ENCODE measurements at regions not wholly inside any gene's neighbourhood (a gene's known extent, or its start where the extent isn't known, plus 50 kb on each side); places are given as distances from the start of the nearest gene placed in this dataset.

DNA sequence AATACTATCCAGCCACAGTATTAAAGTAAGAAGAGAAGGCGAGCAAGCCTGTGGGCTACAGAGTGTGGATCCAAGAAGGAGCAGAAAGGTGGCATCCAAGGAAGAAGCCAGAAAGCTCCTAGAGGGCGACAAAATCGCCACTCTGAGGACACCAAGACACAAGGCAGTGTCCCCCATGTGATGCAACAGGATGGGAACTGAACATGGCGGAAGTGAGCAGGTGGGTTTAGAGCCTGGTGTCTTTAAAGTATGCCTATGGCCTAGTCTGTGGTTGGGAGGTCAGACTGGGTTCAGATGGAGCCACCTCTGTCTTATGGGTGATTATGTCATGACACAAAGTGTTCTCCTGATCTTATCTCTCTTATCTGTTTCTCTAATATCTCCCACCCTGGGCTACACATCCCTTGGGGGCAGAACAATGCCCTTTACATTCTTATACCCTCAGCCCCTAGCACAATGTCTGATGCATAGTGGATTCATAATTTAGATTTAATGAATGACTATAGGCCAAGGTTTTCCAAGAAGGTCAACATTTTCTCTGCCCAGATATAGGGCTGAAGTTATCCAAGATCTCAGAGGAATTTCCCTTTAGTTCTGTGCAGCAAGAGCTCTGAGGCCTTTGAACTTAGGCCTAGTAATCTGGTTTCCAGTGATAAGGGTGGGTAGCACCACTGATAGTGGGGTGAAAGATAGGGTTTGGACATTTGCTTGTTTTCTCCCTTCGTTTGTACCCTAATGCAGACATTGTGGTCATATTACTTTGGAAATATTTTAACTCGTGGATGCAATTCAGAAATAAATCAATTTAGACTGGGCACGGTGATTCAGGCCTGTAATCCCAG, 167.3 kb upstream of the AKIRIN2 start:
- no peak for TF ChIP-seq GABPA (IDR thresholded peaks at IDR 0.05; ENCODE audit: low read depth, low read length)
- no peak for TF ChIP-seq GABPA (CRISPR knock-in tag; IDR thresholded peaks at IDR 0.05; ENCODE audit: low read depth)
- TF ChIP-seq, protein P1, sequence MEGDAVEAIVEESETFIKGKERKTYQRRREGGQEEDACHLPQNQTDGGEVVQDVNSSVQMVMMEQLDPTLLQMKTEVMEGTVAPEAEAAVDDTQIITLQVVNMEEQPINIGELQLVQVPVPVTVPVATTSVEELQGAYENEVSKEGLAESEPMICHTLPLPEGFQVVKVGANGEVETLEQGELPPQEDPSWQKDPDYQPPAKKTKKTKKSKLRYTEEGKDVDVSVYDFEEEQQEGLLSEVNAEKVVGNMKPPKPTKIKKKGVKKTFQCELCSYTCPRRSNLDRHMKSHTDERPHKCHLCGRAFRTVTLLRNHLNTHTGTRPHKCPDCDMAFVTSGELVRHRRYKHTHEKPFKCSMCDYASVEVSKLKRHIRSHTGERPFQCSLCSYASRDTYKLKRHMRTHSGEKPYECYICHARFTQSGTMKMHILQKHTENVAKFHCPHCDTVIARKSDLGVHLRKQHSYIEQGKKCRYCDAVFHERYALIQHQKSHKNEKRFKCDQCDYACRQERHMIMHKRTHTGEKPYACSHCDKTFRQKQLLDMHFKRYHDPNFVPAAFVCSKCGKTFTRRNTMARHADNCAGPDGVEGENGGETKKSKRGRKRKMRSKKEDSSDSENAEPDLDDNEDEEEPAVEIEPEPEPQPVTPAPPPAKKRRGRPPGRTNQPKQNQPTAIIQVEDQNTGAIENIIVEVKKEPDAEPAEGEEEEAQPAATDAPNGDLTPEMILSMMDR (CRISPR knock-in tag; IDR thresholded peaks at IDR 0.05), result no peak
- no peak for TF ChIP-seq KDM5B (CRISPR knock-in tag; IDR thresholded peaks at IDR 0.05; ENCODE audit: borderline replicate concordance)
- no peak for TF ChIP-seq SIN3A (IDR thresholded peaks at IDR 0.05; ENCODE audit: borderline replicate concordance, low read depth, low read length)
- TF ChIP-seq NFE2L2 (IDR thresholded peaks at IDR 0.05; ENCODE audit: low read length), result no peak
- TF ChIP-seq ZNF274 (CRISPR knock-in tag; IDR thresholded peaks at IDR 0.05), result no peak
- TF ChIP-seq ATF7 (IDR thresholded peaks at IDR 0.05), result no peak
- TF ChIP-seq ATF7 (CRISPR knock-in tag; IDR thresholded peaks at IDR 0.05), result no peak
- TF ChIP-seq, protein P2, sequence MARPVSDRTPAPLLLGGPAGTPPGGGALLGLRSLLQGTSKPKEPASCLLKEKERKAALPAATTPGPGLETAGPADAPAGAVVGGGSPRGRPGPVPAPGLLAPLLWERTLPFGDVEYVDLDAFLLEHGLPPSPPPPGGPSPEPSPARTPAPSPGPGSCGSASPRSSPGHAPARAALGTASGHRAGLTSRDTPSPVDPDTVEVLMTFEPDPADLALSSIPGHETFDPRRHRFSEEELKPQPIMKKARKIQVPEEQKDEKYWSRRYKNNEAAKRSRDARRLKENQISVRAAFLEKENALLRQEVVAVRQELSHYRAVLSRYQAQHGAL (CRISPR knock-in tag; IDR thresholded peaks at IDR 0.05; ENCODE audit: not compliant biosample characterization), result no peak
- TF ChIP-seq ZFY (CRISPR knock-in tag; IDR thresholded peaks at IDR 0.05), result no peak
- TF ChIP-seq PTBP1 (IDR thresholded peaks at IDR 0.05; ENCODE audit: low read depth, low read length, poor library complexity, severe bottlenecking), result no peak
- TF ChIP-seq REPIN1 (CRISPR knock-in tag; IDR thresholded peaks at IDR 0.05; ENCODE audit: borderline replicate concordance, low read depth), result no peak
- no peak for TF ChIP-seq PHF5A (CRISPR knock-in tag; IDR thresholded peaks at IDR 0.05; ENCODE audit: low read depth, unreplicated experiment)
